ENCODE measurements at regions not wholly inside any gene's neighbourhood (a gene's known extent, or its start where the extent isn't known, plus 50 kb on each side); places are given as distances from the start of the nearest gene placed in this dataset.

DNA sequence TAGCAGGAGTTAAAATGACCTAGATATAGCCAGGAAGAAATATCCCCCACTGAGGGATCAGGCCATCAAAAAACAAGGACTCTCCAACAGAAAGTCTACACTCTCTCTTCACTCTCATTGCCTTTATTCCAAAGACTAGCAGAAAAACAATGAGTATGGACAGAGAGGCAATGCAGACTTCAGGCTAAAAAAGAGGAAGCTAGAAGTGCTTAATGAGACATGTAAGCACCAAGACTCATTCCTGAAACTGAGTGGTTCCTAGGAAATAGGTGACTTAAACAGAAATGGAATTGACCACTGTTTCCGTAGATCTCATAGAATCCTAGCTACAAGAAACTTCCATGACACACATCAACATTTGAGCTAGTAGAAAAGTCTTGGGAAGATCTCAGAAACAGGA lies 387.3 kb downstream of the KDM5D start:
- DNase-seq, result no peak

DNA sequence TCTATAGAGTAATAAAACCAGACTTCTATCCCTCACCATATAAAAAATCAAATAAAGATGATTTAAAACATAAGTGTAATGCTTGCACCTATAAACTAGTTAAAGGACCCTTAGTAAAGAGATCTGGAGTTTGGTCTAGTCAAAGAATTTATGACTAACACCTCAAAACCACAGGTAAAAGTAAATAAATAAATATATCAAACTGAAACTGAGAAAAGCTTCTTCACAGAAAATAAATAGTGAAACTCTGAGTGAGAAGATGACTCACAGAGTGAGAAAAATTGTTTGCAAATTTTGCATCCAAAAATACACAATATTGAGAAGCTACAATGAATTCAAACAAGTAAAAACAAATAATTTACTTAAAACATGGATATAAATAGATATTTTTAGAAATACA lies 387.8 kb downstream of the KDM5D start:
- DNase-seq, result no peak

DNA sequence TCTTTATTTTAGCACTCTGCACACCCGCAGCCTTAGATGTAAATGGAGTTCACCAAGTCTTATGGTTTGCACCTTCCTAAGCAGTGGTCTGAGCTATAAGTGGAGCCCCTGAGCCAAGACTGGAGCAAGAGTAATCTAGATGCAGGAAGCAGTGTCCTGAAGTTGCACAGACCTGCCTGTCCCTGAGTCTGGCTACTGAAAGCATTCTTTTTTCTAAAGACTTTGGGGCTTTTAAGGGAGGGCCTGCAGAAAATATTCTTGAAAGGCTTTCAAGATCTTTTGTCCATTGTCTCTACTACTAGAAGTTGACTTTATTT lies 389.7 kb downstream of the KDM5D start:
- no peak for DNase-seq

GRCh38 chrY:19354061-19354856 lies 390.3 kb downstream of the KDM5D start:
- DNase-seq, result no peak

- DNase-seq, result no peak
These were observed 392.9 kb downstream of the KDM5D start for GRCh38 chrY:19351616-19352015.

GRCh38 chrY:19321701-19322100 lies 422.8 kb downstream of the KDM5D start:
- DNase-seq, result no peak

GRCh38 chrY:19319135-19319534 lies 425.4 kb downstream of the KDM5D start:
- no peak for DNase-seq

DNA sequence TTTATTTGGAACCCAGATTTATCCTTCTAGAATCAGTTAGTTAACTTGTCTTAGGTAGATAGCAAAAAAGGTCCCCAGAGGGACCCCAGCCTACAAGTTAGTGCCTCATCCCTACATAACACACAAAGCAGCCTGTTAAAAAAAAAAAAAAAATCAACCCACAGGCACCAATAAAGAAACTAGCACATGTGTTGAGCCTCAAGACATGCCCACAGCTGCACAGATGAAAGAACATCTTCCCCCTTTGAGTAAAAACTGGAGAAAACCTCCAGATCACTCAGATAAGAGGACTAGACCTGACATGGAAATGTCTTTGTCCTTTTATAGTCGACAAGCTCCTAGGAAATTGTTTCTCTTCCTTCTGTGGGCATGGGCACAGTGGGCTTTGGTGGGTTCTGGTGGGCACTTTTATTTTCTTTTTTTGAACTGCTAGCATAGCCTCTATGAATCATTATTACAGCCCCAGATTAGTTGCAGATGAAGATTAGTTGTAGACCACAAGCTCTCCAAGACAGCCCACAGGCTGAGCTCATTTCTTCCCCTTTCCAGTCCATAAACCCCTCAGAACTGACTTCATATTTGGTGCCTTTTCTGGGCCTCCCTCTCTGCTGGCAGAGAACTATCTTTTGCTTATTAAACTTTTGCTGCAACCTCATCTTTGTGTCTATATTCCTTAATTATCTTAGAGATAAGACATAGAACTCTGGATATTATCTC lies 427.1 kb downstream of the KDM5D start:
- DNase-seq, result no peak

DNA sequence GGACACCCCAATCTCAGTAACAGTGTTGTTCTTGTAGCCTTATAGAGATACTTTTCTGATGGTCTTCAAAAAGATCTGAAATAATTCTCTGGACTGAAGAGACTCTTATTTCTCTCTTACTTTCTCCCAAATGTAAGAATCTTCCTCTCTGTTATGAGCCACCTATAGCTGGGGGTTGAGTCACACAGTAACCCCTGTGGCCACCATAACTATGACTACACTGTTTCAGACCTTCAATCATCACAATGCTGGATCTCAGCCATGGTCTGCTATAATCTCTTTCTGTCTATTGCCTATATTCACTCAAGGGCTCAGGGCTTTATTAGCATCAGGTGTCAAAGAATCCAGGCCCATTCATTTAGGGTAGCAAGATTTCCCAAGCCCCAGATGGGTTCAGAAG lies 436.9 kb downstream of the KDM5D start:
- DNase-seq, result no peak

DNA sequence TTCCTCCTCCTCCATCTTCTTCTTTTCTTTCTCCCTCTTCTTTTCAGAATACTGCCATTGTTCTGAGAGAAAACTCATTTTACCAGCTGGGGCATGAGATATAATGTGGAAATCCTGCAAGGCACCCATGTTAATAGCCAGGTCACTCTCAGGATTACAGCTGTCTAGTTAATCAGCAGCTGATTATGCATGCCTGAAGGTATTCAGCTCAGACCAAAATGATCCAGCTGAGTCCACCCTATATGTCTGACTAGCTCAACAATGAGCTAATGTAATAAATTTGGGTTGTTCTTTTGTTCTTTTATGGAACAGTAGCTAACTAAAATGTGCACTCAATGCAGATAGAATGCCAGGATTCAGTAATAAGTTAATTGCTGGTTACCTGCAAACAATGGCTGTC lies 441.4 kb downstream of the KDM5D start:
- DNase-seq, result no peak

DNA sequence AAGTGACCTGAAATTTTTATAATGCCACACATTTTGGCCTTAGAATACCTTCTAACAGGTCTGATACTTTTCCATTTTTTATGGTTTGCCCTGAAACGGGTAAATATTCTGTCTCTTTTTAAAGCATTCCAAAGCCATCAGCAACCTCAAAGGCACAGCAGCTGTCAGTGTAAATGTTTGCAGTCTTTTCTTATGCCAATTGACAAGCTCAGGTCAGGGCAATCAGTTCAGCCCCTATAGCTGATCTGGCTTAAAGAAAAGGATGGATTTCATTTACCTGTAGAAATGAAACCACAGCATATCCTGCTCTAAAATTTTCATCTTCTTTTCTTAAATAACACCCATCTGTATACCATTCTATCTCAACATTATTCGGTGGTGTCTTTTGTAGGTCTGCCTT lies 453.6 kb downstream of the KDM5D start:
- no peak for DNase-seq

GRCh38 chrY:19274076-19274475 lies 470.4 kb downstream of the KDM5D start:
- peak in 1 of 56 donors; percentile 0 for DNase-seq

DNA sequence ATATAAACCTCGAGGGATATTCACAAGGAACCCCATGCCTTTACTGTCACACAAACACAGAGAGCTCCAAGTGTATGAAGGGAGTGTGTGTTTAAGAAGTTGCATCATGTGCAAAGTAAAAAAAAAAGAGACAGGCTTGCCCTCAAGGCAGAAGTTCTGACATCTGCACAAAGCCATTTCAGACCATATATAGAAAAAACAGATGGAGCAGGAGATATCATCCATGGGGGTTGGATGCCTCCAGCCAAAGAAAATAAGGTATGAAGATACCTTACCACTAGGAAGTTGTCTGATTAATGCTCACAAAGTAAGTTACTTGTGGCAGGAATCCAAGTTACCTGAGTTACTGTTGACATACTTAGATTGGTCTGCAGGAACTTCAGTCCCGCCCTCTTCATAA lies 476.2 kb downstream of the KDM5D start:
- DNase-seq, result no peak

GRCh38 chrY:19265404-19265803 lies 479.1 kb downstream of the KDM5D start:
- no peak for DNase-seq

GRCh38 chrY:19262310-19262709 lies 482.2 kb downstream of the KDM5D start:
- no peak for DNase-seq

DNA sequence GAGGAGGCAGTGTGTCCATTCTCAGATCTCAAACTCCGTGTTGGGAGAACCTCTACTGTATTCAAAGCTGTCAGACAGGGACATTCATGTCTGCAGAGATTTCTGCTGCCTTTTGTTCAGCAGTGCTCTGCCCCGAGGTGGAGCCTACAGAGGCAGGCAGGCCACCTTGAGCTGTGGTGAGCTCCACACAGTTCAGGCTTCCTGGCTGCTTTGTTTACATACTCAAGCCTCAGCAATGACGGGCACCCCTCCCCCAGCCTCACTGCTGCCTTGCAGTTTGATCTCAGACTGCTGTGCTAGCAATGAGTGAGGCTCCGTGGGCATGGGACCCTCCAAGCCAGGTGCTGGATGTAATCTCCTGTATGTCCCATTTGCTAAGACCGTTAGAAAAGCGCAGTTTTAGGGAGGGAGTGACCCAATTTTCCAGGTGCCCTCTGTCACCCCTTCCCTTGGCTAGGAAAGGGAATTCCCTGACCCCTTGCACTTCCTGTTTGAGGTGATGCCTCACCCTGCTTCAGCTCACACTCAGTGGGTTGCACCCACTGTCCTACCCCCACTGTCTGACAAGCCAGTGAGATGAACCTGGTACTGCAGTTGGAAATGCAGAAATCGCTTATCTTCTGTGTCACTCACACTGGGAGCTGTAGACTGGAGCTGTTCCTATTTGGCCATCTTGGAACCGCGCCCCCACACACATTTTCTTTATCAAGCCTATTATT lies 458.9 kb upstream of the HSFY2 start:
- no peak for DNase-seq

DNA sequence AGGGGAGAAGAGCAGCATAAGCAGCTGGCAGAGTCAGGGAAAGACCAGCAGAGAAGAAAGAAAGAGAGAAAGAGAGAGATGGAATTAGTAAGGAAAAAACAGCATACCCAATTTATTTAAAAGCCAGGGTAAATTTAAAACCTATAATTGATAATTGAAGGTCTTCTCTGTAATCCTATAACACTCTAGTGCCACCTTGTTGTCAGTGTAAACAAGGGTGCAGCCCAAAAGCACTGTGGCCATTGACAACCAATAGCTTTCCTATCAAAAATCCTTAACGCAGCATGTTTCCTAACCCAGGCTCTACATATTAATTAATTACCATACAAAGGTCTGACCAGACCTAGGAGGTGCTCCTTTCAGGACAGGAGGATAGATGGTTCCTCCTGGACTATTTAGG lies 447.2 kb upstream of the HSFY2 start:
- DNase-seq, result no peak

DNA sequence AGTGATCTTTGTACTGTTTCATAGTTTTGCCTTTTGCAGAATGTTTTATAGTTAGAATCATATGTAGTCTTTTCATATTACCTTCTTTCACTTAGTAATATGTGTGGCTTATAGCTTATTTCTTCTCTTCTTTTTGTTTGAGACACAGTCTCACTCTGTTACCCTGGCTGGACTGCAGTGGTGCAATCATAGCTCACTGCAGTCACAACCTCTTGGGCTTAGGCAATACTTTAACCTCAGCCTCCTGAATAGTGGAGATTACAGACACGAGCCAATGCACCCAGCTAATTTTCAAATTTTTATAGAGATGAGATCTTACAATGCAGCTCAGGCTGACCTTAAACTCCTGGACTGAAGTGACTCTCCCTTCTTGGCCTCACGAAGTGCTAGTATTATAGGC lies 435.4 kb upstream of the HSFY2 start:
- DNase-seq, result no peak

DNA sequence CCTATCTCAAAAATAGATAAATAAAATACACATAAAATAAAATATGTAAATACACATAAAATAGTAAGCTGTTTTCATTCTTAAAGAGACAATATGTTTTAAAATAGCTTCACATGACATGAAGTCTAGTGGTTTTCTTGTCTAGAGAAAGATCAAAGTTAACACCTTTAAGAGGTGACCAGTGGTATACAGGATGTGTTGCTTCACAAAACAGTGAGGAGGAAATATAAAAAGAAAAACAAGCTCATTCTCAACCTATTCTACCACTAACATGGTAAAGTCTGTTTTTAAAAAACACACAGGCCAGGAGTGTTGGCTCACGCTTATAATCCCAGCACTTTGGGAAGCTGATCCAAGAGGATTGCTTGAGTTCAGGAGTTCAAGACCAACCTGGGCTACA lies 433.5 kb upstream of the HSFY2 start:
- DNase-seq, result no peak

DNA sequence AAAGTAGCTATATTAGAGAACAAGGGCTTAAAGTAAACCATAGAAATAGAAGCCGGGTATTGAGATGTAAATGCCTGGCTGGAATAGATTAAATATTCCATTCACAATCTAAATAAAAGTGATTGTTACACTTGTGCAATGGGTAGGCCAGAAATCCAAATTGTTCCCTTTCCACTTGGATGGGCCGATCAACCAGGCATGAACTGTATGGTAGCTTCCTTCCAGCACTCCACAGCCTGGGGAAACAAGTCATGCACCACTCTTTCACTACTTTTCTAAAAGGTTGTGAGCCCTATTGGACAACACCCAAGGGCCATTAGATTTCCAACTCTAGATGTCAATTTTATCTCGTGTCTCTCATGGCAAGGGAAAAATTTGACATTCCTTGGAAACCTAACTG lies 407.3 kb upstream of the HSFY2 start:
- no peak for DNase-seq

- DNase-seq, result no peak
These were observed 394.6 kb upstream of the HSFY2 start for GRCh38 chrY:19168202-19168565.

DNA sequence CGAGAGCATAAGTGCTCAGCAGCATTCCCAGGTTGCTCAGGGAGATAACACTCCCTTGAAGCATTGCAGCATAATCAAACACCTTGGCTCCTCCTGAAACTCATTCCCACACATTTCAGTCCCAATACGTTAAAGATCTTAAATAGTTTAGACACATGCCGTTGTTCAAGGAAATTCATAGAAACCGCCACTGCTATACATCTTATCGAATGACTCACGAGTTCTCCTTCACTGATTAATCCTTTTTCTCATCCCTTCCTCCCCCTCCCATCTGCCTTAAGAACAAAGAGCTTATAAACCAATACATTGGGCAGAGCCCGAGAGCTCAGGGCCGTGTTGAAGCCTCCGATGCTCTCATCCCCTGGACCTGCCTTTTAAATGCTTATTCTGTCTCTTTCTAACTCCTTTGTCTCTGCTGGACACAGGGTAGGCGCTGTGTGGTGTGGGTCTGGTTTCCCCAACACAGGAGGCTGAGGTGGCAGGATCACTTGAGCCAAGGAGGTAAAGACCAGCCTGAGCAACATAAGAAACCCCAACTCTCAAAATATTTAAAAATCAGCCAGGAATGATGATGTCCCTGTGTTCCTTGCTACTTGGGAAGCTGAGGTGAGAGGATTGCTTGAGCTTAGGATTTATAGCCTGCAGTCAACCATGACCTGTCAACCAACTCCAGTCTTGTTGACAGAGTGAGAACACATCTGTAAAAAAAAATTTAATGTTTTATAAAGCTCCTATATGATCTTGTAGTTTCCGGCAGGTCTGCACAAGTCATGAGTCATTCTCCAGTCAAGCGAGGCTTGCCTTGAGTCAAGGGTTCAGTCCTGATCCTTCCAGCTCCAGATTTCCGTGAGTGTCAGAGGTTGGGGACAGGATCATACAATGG lies 394.0 kb upstream of the HSFY2 start:
- no peak for DNase-seq

Data from amygdala (tissue), 56 donors.